GM12873 (cell line): ENCODE measurements at regions not wholly inside any gene's neighbourhood (a gene's known extent, or its start where the extent isn't known, plus 50 kb on each side); places are given as distances from the start of the nearest gene placed in this dataset.

Experiments
- TF ChIP-seq, protein P1 (sequence below): IDR thresholded peaks from 2 replicates; pipeline ENCODE4 v1.5.1; 2012; ENCODE audit warnings: low read depth, mild to moderate bottlenecking, moderate library complexity, low read length, control low read depth; ENCODE audit not compliant: insufficient read depth; ENCODE audit errors: missing control alignments

DNA sequence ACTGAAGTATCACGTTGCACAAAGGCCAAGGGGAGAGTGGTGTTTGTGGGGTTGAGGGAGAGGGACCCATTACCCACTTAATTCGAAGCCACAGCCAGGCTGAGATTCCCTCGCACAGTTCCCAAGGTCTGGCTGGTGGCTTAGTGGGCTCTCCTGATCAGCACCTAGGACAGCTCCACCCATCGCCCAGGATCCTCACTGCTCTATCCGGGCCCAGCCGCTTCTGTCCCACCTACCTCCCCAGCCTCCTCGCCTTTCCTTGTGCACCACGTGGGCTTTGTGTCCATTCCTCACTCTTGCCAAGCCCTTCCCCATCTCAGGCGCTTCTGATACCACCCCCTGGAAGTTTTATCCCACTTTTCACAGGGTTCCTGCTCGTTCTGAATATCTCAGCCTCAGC lies 163.5 kb downstream of the CCT6B start:
- TF ChIP-seq, protein P1, sequence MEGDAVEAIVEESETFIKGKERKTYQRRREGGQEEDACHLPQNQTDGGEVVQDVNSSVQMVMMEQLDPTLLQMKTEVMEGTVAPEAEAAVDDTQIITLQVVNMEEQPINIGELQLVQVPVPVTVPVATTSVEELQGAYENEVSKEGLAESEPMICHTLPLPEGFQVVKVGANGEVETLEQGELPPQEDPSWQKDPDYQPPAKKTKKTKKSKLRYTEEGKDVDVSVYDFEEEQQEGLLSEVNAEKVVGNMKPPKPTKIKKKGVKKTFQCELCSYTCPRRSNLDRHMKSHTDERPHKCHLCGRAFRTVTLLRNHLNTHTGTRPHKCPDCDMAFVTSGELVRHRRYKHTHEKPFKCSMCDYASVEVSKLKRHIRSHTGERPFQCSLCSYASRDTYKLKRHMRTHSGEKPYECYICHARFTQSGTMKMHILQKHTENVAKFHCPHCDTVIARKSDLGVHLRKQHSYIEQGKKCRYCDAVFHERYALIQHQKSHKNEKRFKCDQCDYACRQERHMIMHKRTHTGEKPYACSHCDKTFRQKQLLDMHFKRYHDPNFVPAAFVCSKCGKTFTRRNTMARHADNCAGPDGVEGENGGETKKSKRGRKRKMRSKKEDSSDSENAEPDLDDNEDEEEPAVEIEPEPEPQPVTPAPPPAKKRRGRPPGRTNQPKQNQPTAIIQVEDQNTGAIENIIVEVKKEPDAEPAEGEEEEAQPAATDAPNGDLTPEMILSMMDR = no peak

DNA sequence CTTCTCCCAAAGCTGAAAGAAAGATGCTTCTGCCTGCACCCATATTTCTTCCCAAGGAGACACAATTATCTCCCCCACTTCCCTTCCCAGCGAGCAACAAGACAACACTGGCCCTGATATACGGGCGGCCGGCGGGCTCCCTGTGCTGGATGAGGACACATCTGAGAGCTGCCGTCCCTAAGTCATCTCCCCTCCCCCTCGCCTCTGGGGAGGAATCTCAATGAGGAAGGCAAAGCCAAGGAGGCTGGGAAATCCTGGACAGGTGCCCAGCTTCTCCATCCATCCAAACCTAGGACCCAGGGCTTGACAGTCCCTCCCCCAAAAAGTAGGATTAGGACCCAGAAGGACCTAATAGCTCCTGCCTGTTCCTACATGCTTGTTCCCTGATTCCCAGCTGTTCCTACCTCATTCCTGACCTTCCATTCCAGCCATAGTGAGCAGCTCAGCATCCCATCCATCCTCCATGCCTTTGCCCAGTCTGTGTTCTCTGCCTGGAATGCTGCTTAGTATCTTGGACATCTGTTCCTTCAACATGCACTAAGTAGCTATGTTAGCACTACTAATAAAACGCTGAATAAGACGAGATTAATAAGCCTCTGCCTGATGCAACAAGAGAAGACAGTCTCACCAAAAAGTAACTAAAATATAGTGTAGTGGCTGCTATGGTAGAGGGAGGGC lies 167.9 kb downstream of the CCT6B start:
- TF ChIP-seq, protein P1 = no peak

DNA sequence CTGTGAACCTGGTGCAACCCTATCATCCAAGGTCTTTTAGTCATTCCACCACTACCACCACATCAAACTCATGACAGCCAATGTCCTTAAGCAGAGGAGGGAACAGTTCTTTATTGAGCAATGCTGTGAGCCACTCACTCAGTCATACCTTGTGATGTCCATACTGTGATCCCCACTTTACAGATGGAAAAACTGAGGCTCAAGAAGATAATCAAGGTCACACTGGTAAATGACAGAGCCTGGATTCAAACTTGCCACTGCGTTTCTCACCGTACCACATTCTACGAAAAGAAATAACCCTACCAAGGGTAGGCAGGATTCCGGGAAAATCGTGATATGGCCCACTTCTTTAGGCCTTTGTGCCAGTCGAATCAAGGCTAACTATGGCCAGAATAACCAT lies 172.6 kb downstream of the CCT6B start:
- TF ChIP-seq, protein P1 = no peak

DNA sequence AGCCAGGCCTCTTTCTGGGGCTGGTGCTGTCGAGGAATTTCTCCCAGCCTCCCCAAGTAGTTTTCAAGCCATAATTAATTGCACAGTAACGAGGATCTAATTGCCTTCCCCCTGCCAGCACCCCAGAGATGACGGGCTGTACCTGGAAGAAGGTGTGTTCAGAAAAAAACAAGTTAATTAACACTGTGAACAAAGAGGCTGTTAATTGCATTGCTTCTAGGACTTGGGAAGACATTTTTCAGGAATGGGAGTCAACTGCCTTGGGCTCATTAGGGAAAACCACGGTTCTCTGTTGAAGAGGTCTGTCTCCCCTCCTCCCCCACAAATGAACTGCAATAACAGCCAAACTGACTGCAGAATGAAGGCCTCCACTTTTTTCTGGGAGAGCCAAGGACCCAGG lies 176.7 kb downstream of the CCT6B start:
- TF ChIP-seq, protein P1 = no peak

DNA sequence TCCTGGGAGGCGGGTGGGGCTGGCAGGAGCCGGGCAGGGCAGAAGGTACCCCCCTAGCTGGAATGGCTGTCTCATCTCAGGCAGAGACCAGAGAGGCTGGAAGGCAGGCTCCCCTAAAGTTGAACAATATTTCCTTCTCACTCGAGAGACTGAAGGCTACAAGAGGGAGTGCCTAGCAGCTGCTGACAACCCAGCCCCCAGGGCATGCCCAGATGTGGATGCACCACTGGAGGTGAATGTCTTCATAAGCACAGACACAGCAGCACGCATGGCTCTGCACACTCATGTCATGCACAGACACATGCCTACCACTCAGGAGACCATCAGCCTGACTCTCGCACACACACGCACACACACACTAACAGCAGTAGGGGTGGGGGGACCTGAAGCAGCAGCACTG lies 179.0 kb downstream of the CCT6B start:
- TF ChIP-seq, protein P1 = no peak

DNA sequence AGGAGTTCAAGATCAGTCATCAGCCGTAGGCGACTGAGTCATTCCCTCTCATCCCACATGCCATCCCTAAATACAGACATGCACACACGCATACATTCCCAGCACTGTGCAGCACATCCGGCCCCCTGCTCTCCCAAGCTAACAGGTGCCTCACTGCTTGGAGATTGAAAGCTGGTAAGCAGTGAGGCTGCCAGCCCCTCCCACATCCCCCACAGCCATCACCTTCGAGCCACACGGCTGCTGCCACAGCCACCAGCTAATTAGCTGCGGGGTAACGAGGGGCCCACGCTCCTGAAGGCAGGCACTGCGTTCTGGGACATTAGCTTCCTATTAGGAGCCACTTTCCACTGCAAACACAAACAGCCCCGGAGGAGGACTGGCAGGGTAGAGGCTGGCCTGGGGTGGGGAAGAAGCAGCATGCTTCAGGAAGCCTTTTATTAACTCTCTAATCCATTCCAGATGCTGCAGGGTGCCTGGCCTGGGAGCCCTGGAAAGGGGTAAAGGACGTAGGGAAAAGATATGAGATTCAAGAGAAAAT lies 179.6 kb downstream of the CCT6B start:
- TF ChIP-seq, protein P1 = no peak

DNA sequence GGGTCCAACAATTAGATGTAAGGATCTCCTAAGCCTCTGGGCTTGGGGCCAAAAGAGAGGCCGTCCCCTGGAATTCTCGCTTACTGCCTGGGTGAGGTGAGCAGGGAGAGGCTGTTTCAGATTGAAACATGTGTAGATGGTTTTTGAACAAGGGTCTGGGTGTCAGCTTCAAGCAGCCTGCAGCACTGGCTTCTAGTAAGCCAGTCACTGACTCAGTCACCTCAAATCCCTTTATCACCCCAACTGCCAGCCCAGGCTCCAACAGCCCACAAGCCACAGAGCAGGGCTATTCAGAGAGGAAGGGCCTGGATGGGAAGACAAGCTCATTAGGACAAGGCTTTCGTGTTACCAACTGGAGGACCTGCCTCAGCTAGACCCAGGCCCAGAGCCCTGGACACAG lies 180.2 kb downstream of the CCT6B start:
- TF ChIP-seq, protein P1 = no peak
